ENCODE measurements at regions not wholly inside any gene's neighbourhood (a gene's known extent, or its start where the extent isn't known, plus 50 kb on each side); places are given as distances from the start of the nearest gene placed in this dataset.
A peak's percentile ranks its signal among the peaks of the same experiment; 100 is the strongest.

DNA sequence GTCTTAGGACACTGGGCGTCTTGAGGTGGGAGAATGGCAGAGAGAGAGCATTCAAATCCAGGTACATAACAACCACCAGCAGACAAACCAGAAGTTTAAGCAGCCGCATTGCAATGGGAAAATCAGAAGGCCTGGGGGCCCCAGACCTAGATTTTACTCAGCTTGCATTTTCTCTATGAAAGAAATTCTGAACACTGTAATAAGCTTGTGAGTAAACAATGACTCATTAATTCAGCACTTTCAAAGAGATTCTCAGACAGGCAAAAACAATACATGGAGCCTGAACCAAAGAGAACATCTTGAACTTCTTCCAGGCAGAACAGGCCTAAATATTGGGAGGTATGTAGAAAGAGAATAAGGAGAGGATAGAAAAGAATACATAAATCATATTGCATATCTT is 69.8 kb upstream of the IFNG-AS1 start:
- Mint-ChIP-seq H3K27me3 (ENCODE audit: low read depth, unreplicated experiment) (peaks cover 4% of the 10 kb centered on the region), H3K9me3 (ENCODE audit: unreplicated experiment) (peaks cover 2% of the 10 kb centered on the region), H3K36me3 (ENCODE audit: low read depth, unreplicated experiment) (no peaks in the 10 kb centered on the region), H3K4me1 (ENCODE audit: low read depth, unreplicated experiment) (peaks cover 30% of the 10 kb centered on the region), H3K27ac (ENCODE audit: unreplicated experiment) (no peak overlapping the region), H3K4me3 (ENCODE audit: unreplicated experiment) (no peak overlapping the region)
- H4K20me1 ChIP-seq (ENCODE audit: insufficient read depth, low read length), result no peaks in the 10 kb centered on the region
- H3K9me3 ChIP-seq (ENCODE audit: insufficient read depth, low read depth, low read length), result no peaks in the 10 kb centered on the region
- no peaks in the 10 kb centered on the region for H3K79me2 ChIP-seq (ENCODE audit: insufficient read depth, low read length)
- H3K4me1 ChIP-seq (ENCODE audit: insufficient read depth, low read length), result peaks cover 22% of the 10 kb centered on the region
- H3K36me3 ChIP-seq (ENCODE audit: insufficient read depth, low read length), result no peaks in the 10 kb centered on the region
- peak overlapping the region; percentile 1 for H2AFZ ChIP-seq (ENCODE audit: low read depth, low read length)
- H3K27me3 ChIP-seq (ENCODE audit: insufficient read depth, low read length), result no peaks in the 10 kb centered on the region
- no peak overlapping the region for H3K4me3 ChIP-seq (ENCODE audit: insufficient read depth, low read depth, low read length)
- H3K4me2 ChIP-seq (ENCODE audit: low read length), result peak overlapping the region; percentile 26
- no peak overlapping the region for H3K9ac ChIP-seq (ENCODE audit: low read length)
- DNase-seq (ENCODE audit: low read depth) (peak; percentile 36), FAIRE-seq (no peak)
- H3K27ac ChIP-seq (ENCODE audit: low read depth, low read length), result peak overlapping the region; percentile 29
- TF ChIP-seq EZH2 (IDR thresholded peaks at IDR 0.05; ENCODE audit: insufficient read depth, low read length), result no peak
- TF ChIP-seq, protein P1, sequence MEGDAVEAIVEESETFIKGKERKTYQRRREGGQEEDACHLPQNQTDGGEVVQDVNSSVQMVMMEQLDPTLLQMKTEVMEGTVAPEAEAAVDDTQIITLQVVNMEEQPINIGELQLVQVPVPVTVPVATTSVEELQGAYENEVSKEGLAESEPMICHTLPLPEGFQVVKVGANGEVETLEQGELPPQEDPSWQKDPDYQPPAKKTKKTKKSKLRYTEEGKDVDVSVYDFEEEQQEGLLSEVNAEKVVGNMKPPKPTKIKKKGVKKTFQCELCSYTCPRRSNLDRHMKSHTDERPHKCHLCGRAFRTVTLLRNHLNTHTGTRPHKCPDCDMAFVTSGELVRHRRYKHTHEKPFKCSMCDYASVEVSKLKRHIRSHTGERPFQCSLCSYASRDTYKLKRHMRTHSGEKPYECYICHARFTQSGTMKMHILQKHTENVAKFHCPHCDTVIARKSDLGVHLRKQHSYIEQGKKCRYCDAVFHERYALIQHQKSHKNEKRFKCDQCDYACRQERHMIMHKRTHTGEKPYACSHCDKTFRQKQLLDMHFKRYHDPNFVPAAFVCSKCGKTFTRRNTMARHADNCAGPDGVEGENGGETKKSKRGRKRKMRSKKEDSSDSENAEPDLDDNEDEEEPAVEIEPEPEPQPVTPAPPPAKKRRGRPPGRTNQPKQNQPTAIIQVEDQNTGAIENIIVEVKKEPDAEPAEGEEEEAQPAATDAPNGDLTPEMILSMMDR (IDR thresholded peaks at IDR 0.05; ENCODE audit: insufficient read depth, low read depth, low read length), result no peak

DNA sequence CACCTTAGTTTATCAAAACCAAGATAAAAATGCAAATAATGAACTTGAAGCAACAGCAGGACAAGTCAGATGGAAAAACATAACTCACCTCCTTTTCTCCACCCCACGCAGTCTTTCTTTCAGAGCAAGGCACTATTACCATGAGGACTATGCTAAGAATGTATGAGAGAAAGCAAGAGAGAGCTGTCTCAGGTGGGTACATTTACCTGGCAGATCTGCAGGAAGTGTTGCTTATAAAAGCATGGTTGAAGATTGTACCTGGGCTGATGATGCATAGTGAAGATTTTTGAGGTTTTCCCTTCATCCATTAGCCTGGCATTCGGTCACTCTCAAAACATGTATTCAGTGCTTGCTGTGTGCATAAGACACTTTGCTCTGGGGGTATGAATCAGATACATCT is 68.8 kb upstream of the IFNG-AS1 start:
- Mint-ChIP-seq H3K4me3 (ENCODE audit: unreplicated experiment) (no peak overlapping the region), H3K4me1 (ENCODE audit: low read depth, unreplicated experiment) (peaks cover 30% of the 10 kb centered on the region), H3K36me3 (ENCODE audit: low read depth, unreplicated experiment) (no peaks in the 10 kb centered on the region), H3K27ac (ENCODE audit: unreplicated experiment) (no peak overlapping the region), H3K9me3 (ENCODE audit: unreplicated experiment) (peaks cover 2% of the 10 kb centered on the region), H3K27me3 (ENCODE audit: low read depth, unreplicated experiment) (peaks cover 4% of the 10 kb centered on the region)
- Histone ChIP-seq H4K20me1 (ENCODE audit: insufficient read depth, low read length) (no peaks in the 10 kb centered on the region), H3K79me2 (ENCODE audit: insufficient read depth, low read length) (no peaks in the 10 kb centered on the region), H3K27me3 (ENCODE audit: insufficient read depth, low read length) (no peaks in the 10 kb centered on the region), H2AFZ (ENCODE audit: low read depth, low read length) (no peak overlapping the region), H3K4me2 (ENCODE audit: low read length) (peak overlapping the region; percentile 26), H3K36me3 (ENCODE audit: insufficient read depth, low read length) (no peaks in the 10 kb centered on the region), H3K9ac (ENCODE audit: low read length) (peak overlapping the region; percentile 17), H3K4me3 (ENCODE audit: insufficient read depth, low read depth, low read length) (no peak overlapping the region), H3K9me3 (ENCODE audit: insufficient read depth, low read depth, low read length) (no peaks in the 10 kb centered on the region), H3K4me1 (ENCODE audit: insufficient read depth, low read length) (peaks cover 22% of the 10 kb centered on the region), H3K27ac (ENCODE audit: low read depth, low read length) (peak overlapping the region; percentile 29)
- FAIRE-seq, result peak; percentile 64
- DNase-seq (ENCODE audit: low read depth), result peak; percentile 56
- no peak for TF ChIP-seq EZH2 (IDR thresholded peaks at IDR 0.05; ENCODE audit: insufficient read depth, low read length)
- TF ChIP-seq, protein P1 (IDR thresholded peaks at IDR 0.05; ENCODE audit: insufficient read depth, low read depth, low read length), result no peak

DNA sequence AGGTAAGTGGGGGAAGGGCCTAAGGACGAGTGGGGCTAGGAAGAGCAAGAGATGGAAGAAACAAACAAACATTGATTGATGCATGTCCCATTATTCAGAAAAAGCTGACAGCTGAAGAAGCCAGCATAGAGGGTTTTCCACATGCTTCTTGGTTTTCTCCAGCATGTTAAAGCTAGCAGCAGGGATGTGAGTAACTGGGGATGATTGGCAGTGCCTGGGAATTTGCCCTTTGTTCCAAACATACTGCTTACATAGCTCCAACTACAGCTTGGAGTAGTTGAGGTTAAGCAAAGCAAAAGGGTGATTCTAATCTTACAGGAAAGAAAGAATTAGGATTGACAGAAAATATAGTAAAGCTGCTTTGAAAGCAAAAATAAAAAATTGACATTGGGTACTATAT is 68.0 kb upstream of the IFNG-AS1 start:
- peaks cover 4% of the 10 kb centered on the region for H3K27me3 Mint-ChIP-seq (ENCODE audit: low read depth, unreplicated experiment)
- Histone ChIP-seq H4K20me1 (ENCODE audit: insufficient read depth, low read length) (no peaks in the 10 kb centered on the region), H3K79me2 (ENCODE audit: insufficient read depth, low read length) (no peaks in the 10 kb centered on the region), H3K4me3 (ENCODE audit: insufficient read depth, low read depth, low read length) (no peak overlapping the region), H3K36me3 (ENCODE audit: insufficient read depth, low read length) (no peaks in the 10 kb centered on the region), H3K4me1 (ENCODE audit: insufficient read depth, low read length) (peaks cover 22% of the 10 kb centered on the region), H3K9me3 (ENCODE audit: insufficient read depth, low read depth, low read length) (no peaks in the 10 kb centered on the region), H3K27me3 (ENCODE audit: insufficient read depth, low read length) (no peaks in the 10 kb centered on the region), H3K4me2 (ENCODE audit: low read length) (no peak overlapping the region), H3K27ac (ENCODE audit: low read depth, low read length) (no peak overlapping the region), H3K9ac (ENCODE audit: low read length) (no peak overlapping the region), H2AFZ (ENCODE audit: low read depth, low read length) (no peak overlapping the region)
- H3K4me3 Mint-ChIP-seq (ENCODE audit: unreplicated experiment), result no peak overlapping the region
- H3K27ac Mint-ChIP-seq (ENCODE audit: unreplicated experiment), result peak overlapping the region; percentile 49
- no peak for TF ChIP-seq EZH2 (IDR thresholded peaks at IDR 0.05; ENCODE audit: insufficient read depth, low read length)
- peaks cover 30% of the 10 kb centered on the region for H3K4me1 Mint-ChIP-seq (ENCODE audit: low read depth, unreplicated experiment)
- FAIRE-seq, result peak; percentile 37
- DNase-seq (ENCODE audit: low read depth), result peak; percentile 22
- H3K36me3 Mint-ChIP-seq (ENCODE audit: low read depth, unreplicated experiment), result no peaks in the 10 kb centered on the region
- H3K9me3 Mint-ChIP-seq (ENCODE audit: unreplicated experiment), result peaks cover 2% of the 10 kb centered on the region
